ENCODE measurements at regions not wholly inside any gene's neighbourhood (a gene's known extent, or its start where the extent isn't known, plus 50 kb on each side); places are given as distances from the start of the nearest gene placed in this dataset.

DNA sequence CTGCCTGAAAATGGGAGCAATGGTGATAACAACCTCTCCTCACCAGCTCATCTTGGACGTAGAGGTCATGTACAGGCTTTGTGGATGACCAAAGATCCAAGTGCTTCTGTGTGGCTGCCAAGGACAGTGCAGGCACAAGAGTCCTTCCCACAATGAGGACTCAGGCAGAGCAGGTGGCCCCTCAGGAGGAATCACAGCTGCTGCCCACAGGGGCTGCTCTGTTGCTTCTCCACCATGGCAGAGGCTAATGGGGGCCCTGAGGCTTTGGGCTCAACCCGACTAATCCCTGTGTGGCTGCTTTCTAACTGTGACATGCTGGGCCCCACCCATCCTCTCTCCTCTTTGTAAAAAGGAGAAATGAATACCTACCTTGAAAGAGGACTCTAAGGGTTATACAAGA is 58.1 kb upstream of the MRPS22 start:
- TF ChIP-seq TCF7L2 (IDR thresholded peaks at IDR 0.05; ENCODE audit: low read depth, low read length) = no peak
- TF ChIP-seq POLR2AphosphoS5 (IDR thresholded peaks at IDR 0.05; ENCODE audit: low read depth, low read length) = no peak
- TF ChIP-seq, protein P1, sequence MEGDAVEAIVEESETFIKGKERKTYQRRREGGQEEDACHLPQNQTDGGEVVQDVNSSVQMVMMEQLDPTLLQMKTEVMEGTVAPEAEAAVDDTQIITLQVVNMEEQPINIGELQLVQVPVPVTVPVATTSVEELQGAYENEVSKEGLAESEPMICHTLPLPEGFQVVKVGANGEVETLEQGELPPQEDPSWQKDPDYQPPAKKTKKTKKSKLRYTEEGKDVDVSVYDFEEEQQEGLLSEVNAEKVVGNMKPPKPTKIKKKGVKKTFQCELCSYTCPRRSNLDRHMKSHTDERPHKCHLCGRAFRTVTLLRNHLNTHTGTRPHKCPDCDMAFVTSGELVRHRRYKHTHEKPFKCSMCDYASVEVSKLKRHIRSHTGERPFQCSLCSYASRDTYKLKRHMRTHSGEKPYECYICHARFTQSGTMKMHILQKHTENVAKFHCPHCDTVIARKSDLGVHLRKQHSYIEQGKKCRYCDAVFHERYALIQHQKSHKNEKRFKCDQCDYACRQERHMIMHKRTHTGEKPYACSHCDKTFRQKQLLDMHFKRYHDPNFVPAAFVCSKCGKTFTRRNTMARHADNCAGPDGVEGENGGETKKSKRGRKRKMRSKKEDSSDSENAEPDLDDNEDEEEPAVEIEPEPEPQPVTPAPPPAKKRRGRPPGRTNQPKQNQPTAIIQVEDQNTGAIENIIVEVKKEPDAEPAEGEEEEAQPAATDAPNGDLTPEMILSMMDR (IDR thresholded peaks at IDR 0.05) = no peak
- no peak for TF ChIP-seq SIN3A (IDR thresholded peaks at IDR 0.05; ENCODE audit: borderline replicate concordance, insufficient read depth, low read depth, low read length)
- TF ChIP-seq, protein P2, sequence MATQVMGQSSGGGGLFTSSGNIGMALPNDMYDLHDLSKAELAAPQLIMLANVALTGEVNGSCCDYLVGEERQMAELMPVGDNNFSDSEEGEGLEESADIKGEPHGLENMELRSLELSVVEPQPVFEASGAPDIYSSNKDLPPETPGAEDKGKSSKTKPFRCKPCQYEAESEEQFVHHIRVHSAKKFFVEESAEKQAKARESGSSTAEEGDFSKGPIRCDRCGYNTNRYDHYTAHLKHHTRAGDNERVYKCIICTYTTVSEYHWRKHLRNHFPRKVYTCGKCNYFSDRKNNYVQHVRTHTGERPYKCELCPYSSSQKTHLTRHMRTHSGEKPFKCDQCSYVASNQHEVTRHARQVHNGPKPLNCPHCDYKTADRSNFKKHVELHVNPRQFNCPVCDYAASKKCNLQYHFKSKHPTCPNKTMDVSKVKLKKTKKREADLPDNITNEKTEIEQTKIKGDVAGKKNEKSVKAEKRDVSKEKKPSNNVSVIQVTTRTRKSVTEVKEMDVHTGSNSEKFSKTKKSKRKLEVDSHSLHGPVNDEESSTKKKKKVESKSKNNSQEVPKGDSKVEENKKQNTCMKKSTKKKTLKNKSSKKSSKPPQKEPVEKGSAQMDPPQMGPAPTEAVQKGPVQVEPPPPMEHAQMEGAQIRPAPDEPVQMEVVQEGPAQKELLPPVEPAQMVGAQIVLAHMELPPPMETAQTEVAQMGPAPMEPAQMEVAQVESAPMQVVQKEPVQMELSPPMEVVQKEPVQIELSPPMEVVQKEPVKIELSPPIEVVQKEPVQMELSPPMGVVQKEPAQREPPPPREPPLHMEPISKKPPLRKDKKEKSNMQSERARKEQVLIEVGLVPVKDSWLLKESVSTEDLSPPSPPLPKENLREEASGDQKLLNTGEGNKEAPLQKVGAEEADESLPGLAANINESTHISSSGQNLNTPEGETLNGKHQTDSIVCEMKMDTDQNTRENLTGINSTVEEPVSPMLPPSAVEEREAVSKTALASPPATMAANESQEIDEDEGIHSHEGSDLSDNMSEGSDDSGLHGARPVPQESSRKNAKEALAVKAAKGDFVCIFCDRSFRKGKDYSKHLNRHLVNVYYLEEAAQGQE (IDR thresholded peaks at IDR 0.05; ENCODE audit: insufficient read depth in 1 of 2, low read depth in 2 of 2, low read length in 1 of 2) = no peak
- H3K27me3 ChIP-seq (ENCODE audit: control insufficient read depth, insufficient read depth, low read length) = no peaks in the 10 kb centered on the region
- no peaks in the 10 kb centered on the region for H3K9me3 ChIP-seq (ENCODE audit: control insufficient read depth, insufficient read depth, low read depth, low read length)
- H3K36me3 ChIP-seq (ENCODE audit: control insufficient read depth, insufficient read depth, low read length) = no peaks in the 10 kb centered on the region
- intact Hi-C loops (cut with micrococcal nuclease; ENCODE audit: unreplicated experiment) = no loop called here
- no peak overlapping the region for H3K4me3 ChIP-seq (ENCODE audit: low read depth in 2 of 2, low read length in 2 of 2)
- peaks cover 14% of the 10 kb centered on the region for H3K4me1 ChIP-seq (ENCODE audit: control insufficient read depth, insufficient read depth, low read length)
- no peak for ATAC-seq
- CTCF ChIA-PET = no interaction called here
- in situ Hi-C loops (cut with HindIII; ENCODE audit: low pct_unique_long_range_greater_than_20kb, low sequenced_read_pairs) = no loop called here
- BruUV-seq (replicated peaks) = no TSS peak
- no peak for DNase-seq (ENCODE audit: low read depth, low spot score)
- POLR2A ChIA-PET = interaction anchor here (0.7 kb wide), 1 partner anchor 8 kb away, joined by 3 read pairs; no protein-coding TSS in a partner anchor
- H3K27ac ChIP-seq (ENCODE audit: low read length) = no peak overlapping the region

DNA sequence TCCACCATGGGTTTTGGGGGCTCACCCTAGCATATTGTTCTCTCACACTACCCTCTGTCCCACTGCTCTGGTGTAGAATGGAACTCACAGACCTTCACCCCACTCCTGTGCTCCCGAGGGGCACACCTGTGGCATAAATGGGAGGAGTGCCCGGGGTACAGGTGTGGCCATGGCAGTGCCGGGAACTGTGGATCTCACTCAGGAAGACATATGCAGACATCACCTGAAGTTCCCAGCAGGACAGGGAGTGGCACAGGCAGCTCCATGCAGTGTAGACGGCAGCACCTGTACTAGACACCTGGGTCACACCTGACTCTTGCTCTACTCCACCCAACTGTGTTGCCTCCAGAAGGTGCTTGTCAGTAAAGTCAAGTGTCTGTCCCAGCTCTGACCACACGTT is 57.6 kb upstream of the MRPS22 start:
- no peak for ATAC-seq
- no peak overlapping the region for H3K27ac ChIP-seq (ENCODE audit: low read length)
- no peaks in the 10 kb centered on the region for H3K9me3 ChIP-seq (ENCODE audit: control insufficient read depth, insufficient read depth, low read depth, low read length)
- H3K36me3 ChIP-seq (ENCODE audit: control insufficient read depth, insufficient read depth, low read length) = no peaks in the 10 kb centered on the region
- no peak overlapping the region for H3K4me3 ChIP-seq (ENCODE audit: low read depth in 2 of 2, low read length in 2 of 2)
- TF ChIP-seq TCF7L2 (IDR thresholded peaks at IDR 0.05; ENCODE audit: low read depth, low read length) = no peak
- TF ChIP-seq, protein P2 (IDR thresholded peaks at IDR 0.05; ENCODE audit: insufficient read depth in 1 of 2, low read depth in 2 of 2, low read length in 1 of 2) = no peak
- TF ChIP-seq, protein P1 (IDR thresholded peaks at IDR 0.05) = no peak
- TF ChIP-seq SIN3A (IDR thresholded peaks at IDR 0.05; ENCODE audit: borderline replicate concordance, insufficient read depth, low read depth, low read length) = no peak
- no peak for TF ChIP-seq POLR2AphosphoS5 (IDR thresholded peaks at IDR 0.05; ENCODE audit: low read depth, low read length)
- DNase-seq (ENCODE audit: low read depth, low spot score) = no peak
- intact Hi-C loops (cut with micrococcal nuclease; ENCODE audit: unreplicated experiment) (no loop called here), in situ Hi-C loops (cut with HindIII; ENCODE audit: low pct_unique_long_range_greater_than_20kb, low sequenced_read_pairs) (no loop called here)
- H3K27me3 ChIP-seq (ENCODE audit: control insufficient read depth, insufficient read depth, low read length) = no peaks in the 10 kb centered on the region
- peaks cover 14% of the 10 kb centered on the region for H3K4me1 ChIP-seq (ENCODE audit: control insufficient read depth, insufficient read depth, low read length)
- ChIA-PET CTCF (no interaction called here), POLR2A (no interaction called here)
- no TSS peak for BruUV-seq (replicated peaks)

All from Panc1 (cell line).